GM12864 (cell line): ENCODE measurements at regions not wholly inside any gene's neighbourhood (a gene's known extent, or its start where the extent isn't known, plus 50 kb on each side); places are given as distances from the start of the nearest gene placed in this dataset.

Experiments used
- DNase-seq: peaks from one replicate; pipeline ENCODE4 v3.0.0-alpha.2; 2011; ENCODE audit warnings: low read depth
- H3K4me3 ChIP-seq: 2 replicates; pipeline ENCODE4 v1.5.1; 2011; ENCODE audit warnings: mild to moderate bottlenecking, low read depth, low read length, control low read depth
- CTCF ChIP-seq: IDR thresholded peaks from 2 replicates; pipeline ENCODE4 v1.5.1; 2011; ENCODE audit warnings: low read depth, mild to moderate bottlenecking, moderate library complexity, low read length, control low read depth, inconsistent platforms; ENCODE audit errors: missing control alignments

- no peak overlapping the region for H3K4me3 ChIP-seq
- TF ChIP-seq CTCF = no peak
- DNase-seq = no peak
Observed at GRCh38 chr3:59401924-59402323, 352.1 kb upstream of the CFAP20DC start.

- TF ChIP-seq CTCF = no peak
- DNase-seq = no peak
- no peak overlapping the region for H3K4me3 ChIP-seq
Observed at GRCh38 chr3:59392116-59392515, 342.3 kb upstream of the CFAP20DC start.

GRCh38 chr3:59391131-59391530 is 341.3 kb upstream of the CFAP20DC start:
- no peak for TF ChIP-seq CTCF
- no peak overlapping the region for H3K4me3 ChIP-seq
- no peak for DNase-seq

- peak; percentile 73 for DNase-seq
- TF ChIP-seq CTCF = no peak
- H3K4me3 ChIP-seq = no peak overlapping the region
Observed at GRCh38 chr3:59388555-59389270, 338.9 kb upstream of the CFAP20DC start.

- DNase-seq = peak; percentile 85
- H3K4me3 ChIP-seq = no peak overlapping the region
- TF ChIP-seq CTCF = no peak
Observed at GRCh38 chr3:59386165-59386564, 336.3 kb upstream of the CFAP20DC start.

- TF ChIP-seq CTCF = no peak
- DNase-seq = no peak
- no peak overlapping the region for H3K4me3 ChIP-seq
Observed at GRCh38 chr3:59385547-59385946, 335.7 kb upstream of the CFAP20DC start.

GRCh38 chr3:59381282-59381681 is 331.5 kb upstream of the CFAP20DC start:
- no peak for TF ChIP-seq CTCF
- H3K4me3 ChIP-seq = no peak overlapping the region
- DNase-seq = no peak
